PC-9 (cell line): ENCODE measurements at regions not wholly inside any gene's neighbourhood (a gene's known extent, or its start where the extent isn't known, plus 50 kb on each side); places are given as distances from the start of the nearest gene placed in this dataset.

Experiments used
- BruUV-seq: library from RNA; stranded (reverse); fragments of 400-500 nt; replicated peaks from 2 replicates; lab custom pipeline; 2021; lab: Mats Ljungman, UMichigan
- CTCF ChIA-PET: fragments of 300-600 bp; sonication (Branson Sonifier 250); formaldehyde crosslinking; loops from one replicate; lab custom pipeline; 2022; ENCODE audit warnings: antibody characterized with exemption; lab: Charles Lee
- POLR2A ChIA-PET: fragments of 300-600 bp; sonication (Branson Sonifier 250); formaldehyde crosslinking; loops from one replicate; lab custom pipeline; 2022; ENCODE audit warnings: antibody characterized with exemption; ENCODE audit not compliant: unreplicated experiment; lab: Charles Lee
- DNase-seq, 2 experiments: peaks; one replicate each; pipeline versions ENCODE4 v3.0.0 to v3.0.0-alpha.2; 2015 to 2022; ENCODE audit warnings: mixed read lengths in 1 of 2
- H2AFZ ChIP-seq: fragments of 200-600 bp; sonication (generic); 2 replicates; pipeline ENCODE4 v1.8.1; 2017; ENCODE audit warnings: antibody characterized with exemption
- H3F3A ChIP-seq: fragments of 200-600 bp; sonication (generic); 2 replicates; pipeline ENCODE4 v1.8.1; 2017; ENCODE audit warnings: antibody characterized with exemption, mild to moderate bottlenecking, low read depth; ENCODE audit not compliant: insufficient read depth
- H3K27ac ChIP-seq: fragments of 200-600 bp; sonication (generic); 2 replicates; pipeline ENCODE4 v1.6.1; 2016; ENCODE audit warnings: mixed run types
- H3K27me3 ChIP-seq: fragments of 200-600 bp; sonication (generic); 2 replicates; pipeline ENCODE4 v1.6.1; 2016; ENCODE audit warnings: low read depth, mixed run types; ENCODE audit not compliant: insufficient read depth
- H3K36me3 ChIP-seq: fragments of 200-600 bp; sonication (generic); 2 replicates; pipeline ENCODE4 v1.6.1; 2016; ENCODE audit warnings: low read depth, mixed run types
- H3K4me1 ChIP-seq: fragments of 200-600 bp; sonication (generic); replicated peaks from 2 replicates; pipeline ENCODE4 v1.6.1; 2016; ENCODE audit warnings: mixed run types; ENCODE audit not compliant: insufficient read depth
- H3K4me2 ChIP-seq: fragments of 200-600 bp; sonication (generic); 2 replicates; pipeline ENCODE4 v1.6.1; 2017; ENCODE audit warnings: mixed run types
- H3K4me3 ChIP-seq: fragments of 200-600 bp; sonication (generic); 2 replicates; pipeline ENCODE4 v1.6.1; 2016; ENCODE audit warnings: mixed run types
- H3K79me2 ChIP-seq: fragments of 200-600 bp; sonication (generic); 2 replicates; pipeline ENCODE4 v1.6.1; 2017; ENCODE audit warnings: low read depth, mixed run types
- H3K9me2 ChIP-seq: fragments of 200-600 bp; sonication (generic); 2 replicates; pipeline ENCODE4 v1.8.1; 2017; ENCODE audit warnings: mild to moderate bottlenecking; ENCODE audit not compliant: insufficient read depth
- H3K9me3 ChIP-seq: fragments of 200-600 bp; sonication (generic); 2 replicates; pipeline ENCODE4 v1.8.1; 2016; ENCODE audit warnings: low read depth; ENCODE audit not compliant: insufficient read depth
- H4K20me1 ChIP-seq: fragments of 200-600 bp; sonication (generic); 2 replicates; pipeline ENCODE4 v1.8.1; 2017; ENCODE audit not compliant: insufficient read depth
- CTCF ChIP-seq: fragments of 200-600 bp; sonication (generic); conservative IDR thresholded peaks from 2 replicates; pipeline ENCODE4 v1.6.1; 2017; ENCODE audit warnings: mixed run types, antibody characterized with exemption, mild to moderate bottlenecking, moderate library complexity
- EZH2 ChIP-seq: fragments of 200-600 bp; sonication (generic); IDR thresholded peaks from 2 replicates; pipeline ENCODE4 v1.8.0; 2017; ENCODE audit warnings: antibody characterized with exemption, low read depth
- intact Hi-C: fragments of 100-400 bp; cut with micrococcal nuclease; formaldehyde crosslinking; loops from one replicate; pipeline ENCODE4 v1.10.0; 2022; ENCODE audit not compliant: unreplicated experiment

DNA sequence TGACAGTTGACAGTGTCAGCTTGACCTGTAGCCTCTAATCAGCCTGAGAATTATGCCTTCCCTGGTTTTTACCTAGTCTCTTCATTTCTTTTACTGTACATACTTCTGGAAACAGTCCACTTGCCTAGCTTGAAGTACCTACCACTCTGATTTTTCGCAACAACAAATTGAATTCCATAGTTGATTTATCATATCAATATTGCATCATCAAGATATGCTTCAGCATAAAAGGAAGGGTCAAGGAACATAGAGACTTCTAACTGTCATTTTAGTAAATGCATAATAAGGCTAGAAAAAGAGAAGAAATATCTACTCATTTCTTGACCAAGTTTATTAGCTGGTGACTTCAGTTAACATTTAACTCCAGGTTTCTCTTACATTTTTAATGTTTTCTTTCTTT lies 174.2 kb upstream of the FAR2 start:
- no peak for DNase-seq
- H3K4me2 ChIP-seq = no peak overlapping the region
- peaks cover 5% of the 10 kb centered on the region; the same call in 1 of the 2 replicates for H3K9me2 ChIP-seq
- no peaks in the 10 kb centered on the region for H3K9me3 ChIP-seq
- H3K36me3 ChIP-seq = no peaks in the 10 kb centered on the region
- TF ChIP-seq CTCF = no peak
- TF ChIP-seq EZH2 = no peak
- H4K20me1 ChIP-seq = no peaks in the 10 kb centered on the region
- intact Hi-C loops = no loop called here
- no peaks in the 10 kb centered on the region for H3K27me3 ChIP-seq
- H3K4me1 ChIP-seq = no peaks in the 10 kb centered on the region
- no peak overlapping the region for H3K27ac ChIP-seq
- no peak overlapping the region for H3K4me3 ChIP-seq
- no TSS peak for BruUV-seq
- H2AFZ ChIP-seq = no peak overlapping the region
- H3F3A ChIP-seq = no peaks in the 10 kb centered on the region
- no peaks in the 10 kb centered on the region for H3K79me2 ChIP-seq
- ChIA-PET CTCF (no interaction called here), POLR2A (no interaction called here)

GRCh38 chr12:28975564-28976340 lies 173.3 kb upstream of the FAR2 start:
- Histone ChIP-seq H3K9me3 (no peaks in the 10 kb centered on the region), H4K20me1 (no peaks in the 10 kb centered on the region), H3K4me2 (no peak overlapping the region), H3K27me3 (no peaks in the 10 kb centered on the region), H3K36me3 (no peaks in the 10 kb centered on the region), H3K4me3 (no peak overlapping the region), H3K4me1 (no peaks in the 10 kb centered on the region), H2AFZ (no peak overlapping the region), H3K79me2 (no peaks in the 10 kb centered on the region), H3F3A (no peaks in the 10 kb centered on the region), H3K27ac (no peak overlapping the region), H3K9me2 (peaks cover 5% of the 10 kb centered on the region; the same call in 1 of the 2 replicates)
- CTCF ChIA-PET = no interaction called here
- POLR2A ChIA-PET = no interaction called here
- intact Hi-C loops = no loop called here
- no peak for DNase-seq
- TF ChIP-seq CTCF (no peak), EZH2 (no peak)
- no TSS peak for BruUV-seq

DNA sequence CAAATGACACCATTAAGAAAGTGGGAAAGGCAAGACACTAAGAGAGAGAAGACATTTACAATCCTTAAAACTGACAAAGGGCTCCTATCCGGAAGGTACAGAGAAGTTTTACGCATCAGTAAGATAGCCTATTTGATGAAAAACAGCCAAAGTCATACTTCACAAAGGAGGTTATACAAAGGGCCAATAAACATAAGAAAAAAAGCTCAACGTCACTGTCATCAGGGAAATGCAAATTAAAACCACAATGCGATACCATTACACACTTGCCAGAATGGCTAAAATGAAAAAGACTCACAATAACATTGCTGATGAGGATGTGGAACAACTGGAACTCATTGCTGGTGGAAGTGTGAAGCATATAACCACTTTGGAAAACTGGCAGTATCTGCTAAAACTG lies 168.6 kb upstream of the FAR2 start:
- Histone ChIP-seq H3K4me3 (no peak overlapping the region), H3K9me3 (no peaks in the 10 kb centered on the region), H4K20me1 (no peaks in the 10 kb centered on the region), H3K79me2 (no peaks in the 10 kb centered on the region), H3K4me1 (no peaks in the 10 kb centered on the region), H2AFZ (0 out of 2 replicates have a peak overlapping the region, but pooled peaks have one; percentile 6), H3K27me3 (no peaks in the 10 kb centered on the region), H3K4me2 (no peak overlapping the region), H3K9me2 (no peaks in the 10 kb centered on the region; the same call in 1 of the 2 replicates), H3F3A (no peaks in the 10 kb centered on the region), H3K27ac (no peak overlapping the region), H3K36me3 (no peaks in the 10 kb centered on the region)
- TF ChIP-seq EZH2 (no peak), CTCF (no peak)
- BruUV-seq = no TSS peak
- POLR2A ChIA-PET = no interaction called here
- CTCF ChIA-PET = no interaction called here
- no peak for DNase-seq
- intact Hi-C loops = no loop called here
